Prostate gland (tissue), 2 donors: ENCODE measurements at regions not wholly inside any gene's neighbourhood (a gene's known extent, or its start where the extent isn't known, plus 50 kb on each side); places are given as distances from the start of the nearest gene placed in this dataset.
A peak's percentile ranks its signal among the peaks of the same experiment; 100 is the strongest.

Source experiments
- DNase-seq: peaks from one replicate; pipeline ENCODE4 v3.0.0-alpha.2; 2019; ENCODE audit warnings: low spot score
- H3K27ac ChIP-seq, 2 donors: fragments of 200-600 bp; sonication (generic); 2 replicates each; pipeline ENCODE4 v1.5.1; 2017 to 2019
- H3K27me3 ChIP-seq: fragments of 200-600 bp; sonication (generic); replicated peaks from 2 replicates; pipeline ENCODE4 v1.5.1; 2019; ENCODE audit not compliant: insufficient read depth
- H3K36me3 ChIP-seq, 2 donors: fragments of 200-600 bp; sonication (generic); 1 replicate in 1 of 2; 2 replicates in 1 of 2; pipeline versions ENCODE4 v1.5.1 to v1.8.1; 2017 to 2019
- H3K4me1 ChIP-seq: fragments of 200-600 bp; sonication (generic); replicated peaks from 2 replicates; pipeline ENCODE4 v1.5.1; 2019
- H3K4me3 ChIP-seq, 2 donors: fragments of 200-600 bp; sonication (generic); 2 replicates each; pipeline ENCODE4 v1.5.1; 2017 to 2019
- H3K9me3 ChIP-seq: fragments of 200-600 bp; sonication (generic); 2 replicates; pipeline ENCODE4 v1.5.1; 2017
- CTCF ChIP-seq, 4 experiments: fragments of 200-600 bp in 2 of 4; fragments of 450-650 bp in 2 of 4; sonication (generic) in 2 of 4; IDR thresholded peaks; 1 replicate in 3 of 4; 2 replicates in 1 of 4; pipeline ENCODE4 v1.5.1; 2016 to 2019; ENCODE audit warnings: antibody characterized with exemption in 4 of 4, mild to moderate bottlenecking in 2 of 4, moderate library complexity in 2 of 4
- POLR2A ChIP-seq: fragments of 450-650 bp; IDR thresholded peaks from one replicate; pipeline ENCODE4 v1.6.1; 2016; ENCODE audit warnings: antibody characterized with exemption, mild to moderate bottlenecking
- POLR2AphosphoS5 ChIP-seq: sonication (generic); formaldehyde crosslinking; IDR thresholded peaks from one replicate; pipeline ENCODE4 v1.6.1; 2017; ENCODE audit warnings: antibody characterized with exemption
- WGBS: methylation state at CpG from one replicate; pipeline ENCODE4 v1.1.5; 2018; 5-methylcytosine and 5-hydroxymethylcytosine counted together
- intact Hi-C: fragments of 100-400 bp; cut with DNase I; formaldehyde crosslinking; loops from one replicate; pipeline ENCODE4 v1.14.2; 2022

- WGBS, result 32% methylated on average over 2 of the region's 2 CpGs
- Histone ChIP-seq H3K27ac (no peak overlapping the region), H3K4me3 (no peak overlapping the region), H3K4me1 (no peaks in the 10 kb centered on the region), H3K36me3 (no peaks in the 10 kb centered on the region), H3K27me3 (no peaks in the 10 kb centered on the region), H3K9me3 (no peaks in the 10 kb centered on the region)
- DNase-seq, result no peak
- TF ChIP-seq POLR2AphosphoS5 (no peak), POLR2A (no peak), CTCF (IDR thresholded peaks at IDR 0.05) (no peak)
- intact Hi-C loops, result no loop called here
Measured at GRCh38 chr13:60969656-60970055, 446.0 kb downstream of the PCDH20 start.

GRCh38 chr13:60959427-60959826 lies 456.2 kb downstream of the PCDH20 start:
- H3K9me3 ChIP-seq, result no peaks in the 10 kb centered on the region
- no peaks in the 10 kb centered on the region for H3K36me3 ChIP-seq
- DNase-seq, result no peak
- H3K27me3 ChIP-seq, result no peaks in the 10 kb centered on the region
- TF ChIP-seq CTCF (IDR thresholded peaks at IDR 0.05), result no peak
- TF ChIP-seq POLR2AphosphoS5, result no peak
- TF ChIP-seq POLR2A, result no peak
- H3K4me3 ChIP-seq, result no peak overlapping the region
- 74% methylated on average over 2 of the region's 2 CpGs for WGBS
- H3K27ac ChIP-seq, result no peak overlapping the region
- no peaks in the 10 kb centered on the region for H3K4me1 ChIP-seq
- intact Hi-C loops, result no loop called here

- intact Hi-C loops, result no loop called here
- DNase-seq, result no peak
- H3K27ac ChIP-seq, result no peak overlapping the region
- H3K9me3 ChIP-seq, result no peaks in the 10 kb centered on the region
- no peak overlapping the region for H3K4me3 ChIP-seq
- no peaks in the 10 kb centered on the region for H3K27me3 ChIP-seq
- no peaks in the 10 kb centered on the region for H3K36me3 ChIP-seq
- TF ChIP-seq CTCF (IDR thresholded peaks at IDR 0.05) (no peak), POLR2A (no peak), POLR2AphosphoS5 (no peak)
- H3K4me1 ChIP-seq, result no peaks in the 10 kb centered on the region
- WGBS, result 58% methylated on average over 1 of the region's 1 CpG
Measured at GRCh38 chr13:60957816-60958215, 457.8 kb downstream of the PCDH20 start.

GRCh38 chr13:60945396-60945795 lies 470.3 kb downstream of the PCDH20 start:
- H3K9me3 ChIP-seq, result no peaks in the 10 kb centered on the region
- no peak overlapping the region for H3K27ac ChIP-seq
- DNase-seq, result no peak
- H3K4me1 ChIP-seq, result no peaks in the 10 kb centered on the region
- 0% methylated on average over 1 of the region's 1 CpG for WGBS
- intact Hi-C loops, result no loop called here
- TF ChIP-seq POLR2AphosphoS5 (no peak), POLR2A (no peak), CTCF (IDR thresholded peaks at IDR 0.05) (no peak)
- H3K4me3 ChIP-seq, result no peak overlapping the region
- no peaks in the 10 kb centered on the region for H3K27me3 ChIP-seq
- no peaks in the 10 kb centered on the region for H3K36me3 ChIP-seq

- TF ChIP-seq POLR2AphosphoS5 (peak; percentile 36), POLR2A (no peak)
Measured at GRCh38 chr13:60944863-60945262, 470.8 kb downstream of the PCDH20 start.

More at GRCh38 chr13:60944863-60945262, 470.8 kb downstream of the PCDH20 start:
- Histone ChIP-seq H3K27ac (peak overlapping the region; percentile 5 to 16), H3K36me3 (no peaks in the 10 kb centered on the region), H3K4me1 (no peaks in the 10 kb centered on the region), H3K9me3 (no peaks in the 10 kb centered on the region), H3K4me3 (no peak overlapping the region), H3K27me3 (no peaks in the 10 kb centered on the region)
- peak; percentile 47 for DNase-seq
- whole genome bisulfite sequencing, result 46% methylated on average over 1 of the region's 1 CpG
- intact Hi-C loops, result no loop called here
